Right ventricle myocardium superior (tissue), 1 donor: ENCODE measurements at regions not wholly inside any gene's neighbourhood (a gene's known extent, or its start where the extent isn't known, plus 50 kb on each side); places are given as distances from the start of the nearest gene placed in this dataset.

Experiments
- ATAC-seq: fragments of 200-7000 bp; cut with Tn5 transposase; one replicate; pipeline ENCODE4 v1.9.1; 2020; ENCODE audit warnings: mild to moderate bottlenecking; ENCODE audit not compliant: poor library complexity
- DNase-seq: peaks from one replicate; pipeline ENCODE4 v3.0.0-alpha.2; 2020
- intact Hi-C: fragments of 100-400 bp; cut with DNase I; formaldehyde crosslinking; loops from one replicate; pipeline ENCODE4 v1.11.2; 2022
- donor health status: DM: no; HTN: yes; CAD: no; lungs with severe emphysema.

DNA sequence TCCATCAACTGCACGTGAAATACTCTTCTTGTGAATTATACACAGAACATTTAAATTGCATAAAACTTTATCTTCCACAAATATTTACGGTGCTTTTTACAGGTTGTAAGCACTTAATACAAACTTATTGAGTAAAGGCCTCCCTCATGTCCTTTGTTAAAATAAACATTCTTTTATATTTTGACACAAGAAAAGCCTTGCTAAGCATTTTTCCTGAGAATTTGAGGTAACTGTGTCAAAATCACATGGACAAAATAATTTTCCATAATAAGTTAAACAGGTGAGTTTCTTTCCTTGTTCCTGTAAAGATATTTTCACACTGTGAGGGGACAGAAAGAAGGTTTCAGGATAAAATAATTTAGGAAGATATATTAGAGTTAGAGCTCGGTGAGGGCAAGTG, 1317.1 kb upstream of the ZEB2 start:
- DNase-seq (no peak), ATAC-seq (no peak)
- intact Hi-C loops, result no loop called here

DNA sequence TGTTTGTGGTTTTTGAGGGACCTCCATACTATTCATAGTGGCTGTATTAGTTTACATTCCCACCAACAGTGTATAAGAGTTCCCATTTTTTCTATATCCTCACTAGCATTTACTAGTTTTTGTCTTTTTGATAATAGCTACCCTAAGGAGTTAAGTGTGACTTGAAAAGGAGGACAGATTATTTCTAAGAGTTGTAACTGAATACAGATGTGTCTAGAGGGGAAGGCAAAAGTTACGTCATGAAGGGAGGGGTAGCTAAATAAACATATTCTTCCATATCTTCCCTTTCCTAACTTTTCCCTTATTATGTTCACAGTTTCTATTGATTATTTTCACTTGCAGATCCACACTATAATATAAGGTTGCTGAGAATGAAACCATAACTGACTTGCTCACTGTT, 1315.7 kb upstream of the ZEB2 start:
- DNase-seq (no peak), ATAC-seq (no peak)
- intact Hi-C loops, result no loop called here

GRCh38 chr2:145832681-145833080, 1312.8 kb upstream of the ZEB2 start:
- DNase-seq (no peak), ATAC-seq (no peak)
- intact Hi-C loops, result no loop called here

DNA sequence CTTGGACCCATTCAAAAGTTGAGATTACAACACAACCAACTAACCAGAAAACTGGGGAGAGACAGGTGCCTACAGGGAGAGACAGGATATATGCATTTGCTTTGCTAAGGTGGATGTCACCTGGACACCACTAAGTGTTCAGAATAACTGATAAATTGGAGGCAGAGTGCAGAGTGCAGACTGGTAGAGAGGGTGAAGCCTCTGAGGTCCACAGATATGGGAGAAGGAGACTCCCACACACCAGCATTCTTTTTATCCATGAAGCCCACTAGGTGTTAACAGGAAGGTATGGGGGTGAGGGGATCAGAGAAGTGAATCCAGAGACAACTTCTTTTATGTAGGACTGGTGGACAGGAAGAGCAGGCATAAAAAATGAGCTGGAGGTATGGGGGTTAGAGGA, 1310.0 kb upstream of the ZEB2 start:
- DNase-seq (no peak), ATAC-seq (no peak)
- intact Hi-C loops, result no loop called here

GRCh38 chr2:145827235-145827634, 1307.3 kb upstream of the ZEB2 start:
- ATAC-seq (no peak), DNase-seq (no peak)
- intact Hi-C loops, result no loop called here

DNA sequence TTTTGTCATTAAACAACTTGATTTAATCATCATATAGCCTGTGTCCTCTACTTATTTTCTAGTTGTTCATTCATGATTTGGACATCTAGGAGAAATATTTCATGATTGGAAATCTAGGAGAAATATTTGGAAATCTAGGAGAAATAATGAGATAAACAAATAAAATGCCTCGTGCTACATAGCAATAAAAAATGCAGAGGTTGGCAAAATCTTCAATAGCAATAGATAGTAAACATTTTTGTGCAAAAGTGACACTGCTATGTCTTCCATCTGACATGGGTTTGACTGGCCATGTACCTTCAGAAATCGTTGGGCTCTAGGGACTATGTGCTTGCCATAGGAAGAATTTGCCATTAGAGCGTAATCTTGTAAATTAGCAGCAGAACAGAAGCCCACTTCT, 1304.5 kb upstream of the ZEB2 start:
- DNase-seq, result no peak
- ATAC-seq, result no peak
- intact Hi-C loops, result no loop called here

GRCh38 chr2:145822892-145823534, 1303.1 kb upstream of the ZEB2 start:
- no peak for DNase-seq
- no peak for ATAC-seq
- intact Hi-C loops, result no loop called here

GRCh38 chr2:145820651-145821050, 1300.7 kb upstream of the ZEB2 start:
- DNase-seq, result no peak
- intact Hi-C loops, result no loop called here
- no peak for ATAC-seq

GRCh38 chr2:145818890-145819504, 1299.1 kb upstream of the ZEB2 start:
- intact Hi-C loops, result no loop called here
- no peak for ATAC-seq
- no peak for DNase-seq

DNA sequence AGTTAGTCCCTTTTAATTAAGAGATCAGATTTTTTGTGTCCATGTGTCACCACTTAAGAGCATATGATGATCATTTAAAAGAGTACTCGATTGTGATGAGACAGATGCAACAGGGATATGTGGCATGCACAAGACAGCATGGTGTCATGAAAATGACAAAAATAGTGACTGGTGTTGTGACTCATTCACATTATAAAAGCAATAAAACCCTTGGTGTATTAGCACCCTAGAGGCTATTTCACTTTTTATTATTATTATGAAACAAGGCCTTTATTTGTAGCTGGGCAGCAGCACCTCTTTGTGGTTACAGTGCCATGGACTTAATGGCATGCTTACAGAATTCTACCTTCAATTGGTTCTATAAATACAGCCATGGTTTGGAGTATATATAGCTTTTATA, 1296.0 kb upstream of the ZEB2 start:
- ATAC-seq, result no peak
- no peak for DNase-seq
- intact Hi-C loops, result no loop called here

DNA sequence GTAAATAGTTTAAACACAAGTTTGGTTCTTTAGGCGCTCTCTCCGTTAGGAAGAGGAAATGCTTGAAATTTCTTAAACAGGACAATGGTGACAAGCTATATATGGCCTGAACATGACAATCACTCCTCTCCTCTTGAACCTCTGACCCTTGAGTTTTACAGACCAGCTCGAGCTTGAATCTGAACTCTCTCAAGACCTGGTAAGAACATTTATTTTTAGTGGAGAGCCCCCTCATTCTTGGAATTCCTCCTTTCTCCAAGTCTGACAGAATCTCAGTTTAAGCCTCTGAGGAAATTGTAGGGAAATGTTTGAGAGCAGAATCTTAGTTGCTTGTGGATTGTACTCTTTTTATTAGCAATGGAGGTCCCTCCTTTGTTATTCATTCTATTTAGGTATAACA, 1293.6 kb upstream of the ZEB2 start:
- DNase-seq (no peak), ATAC-seq (no peak)
- intact Hi-C loops, result no loop called here

GRCh38 chr2:145812165-145812554, 1292.2 kb upstream of the ZEB2 start:
- intact Hi-C loops, result no loop called here
- ATAC-seq (no peak), DNase-seq (no peak)

DNA sequence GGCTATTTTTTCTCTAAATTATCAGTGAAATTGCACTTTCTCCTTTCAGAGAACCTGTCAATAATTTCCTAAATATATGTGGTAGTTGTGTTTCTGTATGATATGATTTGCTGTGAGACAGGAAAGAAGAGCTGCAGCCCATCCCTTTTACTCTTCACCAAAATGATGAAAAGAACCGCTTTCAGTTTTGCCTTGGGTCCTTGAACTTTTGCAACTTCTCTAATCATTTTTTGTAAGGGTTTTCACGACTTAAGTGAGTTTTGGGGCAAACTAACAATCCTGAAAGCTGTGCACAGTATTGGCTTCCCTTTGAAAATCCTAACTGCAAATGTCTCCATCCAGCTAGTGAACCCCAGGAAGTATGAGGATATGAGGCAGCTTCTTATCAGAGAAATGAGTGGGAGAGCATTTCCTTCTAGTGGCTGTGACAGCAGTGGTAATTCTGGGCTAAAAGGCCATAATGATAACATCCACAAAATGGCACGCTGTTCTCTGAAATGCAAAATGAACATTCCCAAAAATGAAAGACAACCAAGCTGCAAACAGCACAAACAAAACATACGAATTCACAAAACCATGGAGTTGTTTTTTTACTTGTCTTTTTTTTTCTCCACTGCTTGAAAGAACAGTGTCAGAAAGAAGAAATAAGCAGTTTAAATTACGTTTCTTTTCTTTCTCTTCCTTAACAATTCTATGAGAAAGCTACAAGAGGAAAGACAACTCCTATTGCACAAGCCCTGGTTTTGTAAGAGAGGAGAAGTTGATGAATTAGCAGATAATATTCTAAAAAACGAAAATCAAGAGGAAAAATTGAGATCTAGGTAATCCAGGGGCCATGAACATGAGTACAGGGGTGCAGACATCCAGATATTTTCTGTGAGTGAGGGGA, 1291.6 kb upstream of the ZEB2 start:
- no peak for DNase-seq
- intact Hi-C loops, result no loop called here
- ATAC-seq, result no peak

GRCh38 chr2:145807968-145808367, 1288.0 kb upstream of the ZEB2 start:
- intact Hi-C loops, result no loop called here
- ATAC-seq (no peak), DNase-seq (no peak)

GRCh38 chr2:145807554-145807953, 1287.6 kb upstream of the ZEB2 start:
- intact Hi-C loops, result no loop called here
- ATAC-seq, result no peak
- DNase-seq, result no peak

DNA sequence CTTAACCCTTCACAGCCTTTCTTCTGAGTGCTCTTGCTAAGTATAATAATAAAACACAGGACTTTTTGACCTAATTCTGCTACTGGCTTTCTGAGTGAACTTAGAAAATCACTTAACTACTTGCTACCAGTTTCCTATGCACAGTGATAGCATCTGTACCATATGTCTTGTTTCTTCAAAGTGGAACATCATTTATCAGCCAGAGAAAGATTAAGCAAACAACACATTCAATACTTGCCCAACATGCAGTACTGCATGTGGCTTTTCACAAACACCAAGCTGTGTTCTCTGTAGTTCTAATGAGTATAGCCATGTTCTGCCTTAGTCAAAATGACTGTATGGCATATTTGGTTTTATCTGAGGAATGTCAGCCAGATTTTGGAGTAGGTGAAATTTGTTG, 1286.6 kb upstream of the ZEB2 start:
- DNase-seq, result no peak
- intact Hi-C loops, result no loop called here
- no peak for ATAC-seq

- no peak for ATAC-seq
- intact Hi-C loops, result no loop called here
- DNase-seq, result no peak
Measured at GRCh38 chr2:145802133-145802532, 1282.2 kb upstream of the ZEB2 start.

DNA sequence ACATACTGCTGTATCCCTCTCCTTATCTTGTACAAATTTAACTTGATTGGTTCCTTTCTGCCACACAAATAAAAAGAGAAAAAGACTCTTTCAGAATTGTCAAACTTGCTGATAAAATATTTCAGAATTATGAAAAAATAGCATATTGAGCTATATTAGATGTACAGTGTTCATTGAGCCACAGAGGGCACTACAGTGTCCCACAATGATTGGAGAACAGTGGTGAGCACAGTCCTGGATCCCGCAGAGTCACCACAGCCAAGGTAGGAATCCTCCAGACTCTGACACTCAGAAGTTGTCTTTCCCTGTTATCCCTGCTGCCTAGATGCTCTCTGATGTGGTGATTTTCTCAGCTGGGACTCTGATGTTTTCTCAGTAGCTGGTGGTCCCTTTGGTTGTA, 1281.3 kb upstream of the ZEB2 start:
- intact Hi-C loops, result no loop called here
- no peak for DNase-seq
- no peak for ATAC-seq

GRCh38 chr2:145800151-145801091, 1280.5 kb upstream of the ZEB2 start:
- ATAC-seq (no peak), DNase-seq (no peak)
- intact Hi-C loops, result no loop called here
